Fibroblast of lung (primary cell): ENCODE measurements at regions not wholly inside any gene's neighbourhood (a gene's known extent, or its start where the extent isn't known, plus 50 kb on each side); places are given as distances from the start of the nearest gene placed in this dataset.

ENCODE experiments used
- EZH2 ChIP-seq: IDR thresholded peaks from 2 replicates; pipeline ENCODE4 v1.5.1; 2012; ENCODE audit warnings: low read length, control low read depth, mild to moderate bottlenecking; ENCODE audit errors: missing control alignments
- TF ChIP-seq, protein P1 (sequence below), 2 donors: IDR thresholded peaks in 1 of 2; conservative IDR thresholded peaks in 1 of 2; 1 replicate in 1 of 2; 2 replicates in 1 of 2; pipeline ENCODE4 v1.5.1; 2011 to 2012; ENCODE audit warnings: low read length in 2 of 2, control low read depth in 1 of 2, inconsistent platforms in 1 of 2, low read depth in 1 of 2, mild to moderate bottlenecking in 1 of 2

GRCh38 chr2:180478883-180479282 lies 471.8 kb upstream of the CWC22 start:
- TF ChIP-seq, protein P1, sequence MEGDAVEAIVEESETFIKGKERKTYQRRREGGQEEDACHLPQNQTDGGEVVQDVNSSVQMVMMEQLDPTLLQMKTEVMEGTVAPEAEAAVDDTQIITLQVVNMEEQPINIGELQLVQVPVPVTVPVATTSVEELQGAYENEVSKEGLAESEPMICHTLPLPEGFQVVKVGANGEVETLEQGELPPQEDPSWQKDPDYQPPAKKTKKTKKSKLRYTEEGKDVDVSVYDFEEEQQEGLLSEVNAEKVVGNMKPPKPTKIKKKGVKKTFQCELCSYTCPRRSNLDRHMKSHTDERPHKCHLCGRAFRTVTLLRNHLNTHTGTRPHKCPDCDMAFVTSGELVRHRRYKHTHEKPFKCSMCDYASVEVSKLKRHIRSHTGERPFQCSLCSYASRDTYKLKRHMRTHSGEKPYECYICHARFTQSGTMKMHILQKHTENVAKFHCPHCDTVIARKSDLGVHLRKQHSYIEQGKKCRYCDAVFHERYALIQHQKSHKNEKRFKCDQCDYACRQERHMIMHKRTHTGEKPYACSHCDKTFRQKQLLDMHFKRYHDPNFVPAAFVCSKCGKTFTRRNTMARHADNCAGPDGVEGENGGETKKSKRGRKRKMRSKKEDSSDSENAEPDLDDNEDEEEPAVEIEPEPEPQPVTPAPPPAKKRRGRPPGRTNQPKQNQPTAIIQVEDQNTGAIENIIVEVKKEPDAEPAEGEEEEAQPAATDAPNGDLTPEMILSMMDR (conservative IDR thresholded peaks at IDR 0.05 in 1 of 2, IDR thresholded peaks at IDR 0.05 in 1 of 2; ENCODE audit: low read depth in 1 of 2, low read length in 2 of 2), result no peak
- TF ChIP-seq EZH2, result no peak
